ENCODE measurements at regions not wholly inside any gene's neighbourhood (a gene's known extent, or its start where the extent isn't known, plus 50 kb on each side); places are given as distances from the start of the nearest gene placed in this dataset.
"Not testable (repeated sequence)": the region's sequence is repeated elsewhere in the genome, so short reads cannot be mapped to it uniquely, and the experiment has no call there.

DNA sequence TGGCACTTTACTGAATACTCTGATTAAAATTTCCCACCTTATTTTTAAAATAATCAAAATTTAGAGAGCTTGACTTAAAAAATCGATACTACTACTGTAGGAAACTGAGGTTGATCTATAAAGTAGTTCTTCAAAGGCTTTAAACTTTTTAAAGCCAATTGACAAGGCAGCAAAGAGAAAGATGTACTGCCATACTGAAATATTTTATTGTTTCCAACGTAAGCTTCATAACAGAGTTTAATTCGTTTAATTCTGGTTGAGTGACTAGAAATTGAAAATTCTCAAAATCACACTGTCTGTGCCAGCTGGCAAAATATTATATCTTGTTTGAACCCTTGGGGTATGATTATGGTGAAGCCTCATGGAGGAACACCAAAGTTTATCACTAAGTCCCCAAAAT lies 207.6 kb downstream of the UNC5CL start:
- Histone ChIP-seq H3K36me3 (replicated peaks; ENCODE audit: insufficient read depth, low read length) (no peaks in the 10 kb centered on the region), H3K27ac (ENCODE audit: low read length) (no peak overlapping the region), H2AFZ (ENCODE audit: low read length) (no peak overlapping the region), H3K9ac (ENCODE audit: low read length) (no peak overlapping the region), H3K4me1 (ENCODE audit: low read length) (no peaks in the 10 kb centered on the region), H3K4me2 (ENCODE audit: low read depth, low read length) (no peak overlapping the region), H3F3A (ENCODE audit: insufficient read depth, low read length) (no peaks in the 10 kb centered on the region), H4K20me1 (ENCODE audit: insufficient read depth, low read length) (no peaks in the 10 kb centered on the region), H3K9me3 (replicated peaks; ENCODE audit: insufficient read depth, low read length) (no peaks in the 10 kb centered on the region), H3K4me3 (ENCODE audit: low read length) (no peak overlapping the region), H3K9me2 (replicated peaks; ENCODE audit: insufficient read depth, low read length) (no peaks in the 10 kb centered on the region), H3K79me2 (ENCODE audit: low read length) (no peaks in the 10 kb centered on the region), H3K27me3 (replicated peaks; ENCODE audit: insufficient read depth, low read length) (no peaks in the 10 kb centered on the region)
- TF ChIP-seq EZH2phosphoT487 (IDR thresholded peaks at IDR 0.05; ENCODE audit: low read length) (no peak), EZH2 (optimal IDR thresholded peaks at IDR 0.05; ENCODE audit: low read depth, low read length) (no peak)
- TF ChIP-seq, protein P1, sequence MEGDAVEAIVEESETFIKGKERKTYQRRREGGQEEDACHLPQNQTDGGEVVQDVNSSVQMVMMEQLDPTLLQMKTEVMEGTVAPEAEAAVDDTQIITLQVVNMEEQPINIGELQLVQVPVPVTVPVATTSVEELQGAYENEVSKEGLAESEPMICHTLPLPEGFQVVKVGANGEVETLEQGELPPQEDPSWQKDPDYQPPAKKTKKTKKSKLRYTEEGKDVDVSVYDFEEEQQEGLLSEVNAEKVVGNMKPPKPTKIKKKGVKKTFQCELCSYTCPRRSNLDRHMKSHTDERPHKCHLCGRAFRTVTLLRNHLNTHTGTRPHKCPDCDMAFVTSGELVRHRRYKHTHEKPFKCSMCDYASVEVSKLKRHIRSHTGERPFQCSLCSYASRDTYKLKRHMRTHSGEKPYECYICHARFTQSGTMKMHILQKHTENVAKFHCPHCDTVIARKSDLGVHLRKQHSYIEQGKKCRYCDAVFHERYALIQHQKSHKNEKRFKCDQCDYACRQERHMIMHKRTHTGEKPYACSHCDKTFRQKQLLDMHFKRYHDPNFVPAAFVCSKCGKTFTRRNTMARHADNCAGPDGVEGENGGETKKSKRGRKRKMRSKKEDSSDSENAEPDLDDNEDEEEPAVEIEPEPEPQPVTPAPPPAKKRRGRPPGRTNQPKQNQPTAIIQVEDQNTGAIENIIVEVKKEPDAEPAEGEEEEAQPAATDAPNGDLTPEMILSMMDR (IDR thresholded peaks at IDR 0.05; ENCODE audit: low read length): no peak
- no peak for DNase-seq

DNA sequence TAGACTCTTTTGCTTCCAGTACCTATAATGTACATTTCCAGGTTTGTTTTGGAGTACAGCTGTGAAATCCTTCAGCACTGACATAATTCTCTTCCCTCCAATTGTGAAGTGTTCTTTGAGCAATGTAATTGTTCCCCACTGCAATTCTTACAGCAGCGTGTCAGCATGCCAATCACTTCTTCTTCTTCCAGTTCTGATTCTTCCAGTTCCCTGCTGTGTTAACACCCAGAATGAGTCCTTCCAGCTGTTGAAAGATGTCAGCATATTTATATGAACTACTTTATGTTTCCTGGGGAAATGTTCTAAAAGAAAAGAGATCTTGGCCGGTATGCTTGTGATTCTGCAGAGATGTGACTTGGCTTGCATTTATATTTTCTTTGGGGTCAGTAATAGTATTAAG lies 213.9 kb downstream of the UNC5CL start:
- no peaks in the 10 kb centered on the region for H4K20me1 ChIP-seq (ENCODE audit: insufficient read depth, low read length)
- no peaks in the 10 kb centered on the region for H3K9me3 ChIP-seq (replicated peaks; ENCODE audit: insufficient read depth, low read length)
- H3K36me3 ChIP-seq (replicated peaks; ENCODE audit: insufficient read depth, low read length): no peaks in the 10 kb centered on the region
- TF ChIP-seq, protein P1 (IDR thresholded peaks at IDR 0.05; ENCODE audit: low read length): no peak
- TF ChIP-seq EZH2phosphoT487 (IDR thresholded peaks at IDR 0.05; ENCODE audit: low read length) (no peak), EZH2 (optimal IDR thresholded peaks at IDR 0.05; ENCODE audit: low read depth, low read length) (no peak)
- no peak overlapping the region for H3K4me3 ChIP-seq (ENCODE audit: low read length)
- no peaks in the 10 kb centered on the region for H3K4me1 ChIP-seq (ENCODE audit: low read length)
- H3K9ac ChIP-seq (ENCODE audit: low read length): no peak overlapping the region
- H2AFZ ChIP-seq (ENCODE audit: low read length): no peak overlapping the region
- no peak for DNase-seq
- no peaks in the 10 kb centered on the region for H3K27me3 ChIP-seq (replicated peaks; ENCODE audit: insufficient read depth, low read length)
- H3K27ac ChIP-seq (ENCODE audit: low read length): no peak overlapping the region
- no peak overlapping the region for H3K4me2 ChIP-seq (ENCODE audit: low read depth, low read length)
- H3F3A ChIP-seq (ENCODE audit: insufficient read depth, low read length): no peaks in the 10 kb centered on the region
- no peaks in the 10 kb centered on the region for H3K79me2 ChIP-seq (ENCODE audit: low read length)
- H3K9me2 ChIP-seq (replicated peaks; ENCODE audit: insufficient read depth, low read length): no peaks in the 10 kb centered on the region

DNA sequence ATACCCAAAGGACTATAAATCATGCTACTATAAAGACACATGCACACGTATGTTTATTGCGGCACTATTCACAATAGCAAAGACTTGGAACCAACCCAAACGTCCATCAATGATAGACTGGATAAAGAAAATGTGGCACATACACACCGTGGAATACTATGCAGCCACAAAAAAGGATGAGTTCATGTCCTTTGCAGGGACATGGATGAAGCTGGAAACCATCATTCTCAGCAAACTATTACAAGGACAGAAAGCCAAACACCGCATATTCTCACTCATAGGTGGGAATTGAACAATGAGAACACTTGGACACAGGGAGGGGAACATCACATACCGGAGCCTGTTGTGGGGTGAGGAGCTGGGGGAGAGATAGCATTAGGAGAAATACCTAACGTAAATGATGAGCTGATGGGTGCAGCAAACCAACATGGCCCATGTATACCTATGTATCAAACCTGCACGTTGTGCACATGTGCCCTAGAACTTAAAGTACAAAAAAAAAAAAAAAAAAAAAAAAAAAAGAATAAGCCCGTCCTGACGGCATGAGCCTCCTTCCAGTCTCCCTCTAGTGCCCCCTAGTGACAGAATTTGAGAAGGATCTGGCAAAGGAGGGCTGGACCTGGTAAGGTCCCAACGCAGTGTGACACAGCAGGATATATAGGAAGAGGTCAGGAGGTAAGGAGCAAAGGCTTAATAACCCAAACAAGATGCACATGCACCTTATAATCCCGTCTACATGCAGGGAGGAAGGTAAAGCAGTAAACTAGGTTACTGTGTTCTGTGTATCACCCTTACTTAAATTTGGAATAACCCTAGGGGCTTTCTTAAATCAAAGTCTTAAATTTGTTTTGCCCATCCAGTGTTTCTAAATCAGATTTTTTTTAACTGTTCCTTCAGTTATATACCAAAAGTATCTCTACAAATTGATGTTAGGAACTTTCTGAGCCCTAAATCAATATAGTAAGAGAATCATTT lies 214.8 kb downstream of the UNC5CL start:
- not testable (repeated sequence) for H3F3A ChIP-seq (ENCODE audit: insufficient read depth, low read length); H2AFZ ChIP-seq (ENCODE audit: low read length); H3K4me3 ChIP-seq (ENCODE audit: low read length); H3K9me3 ChIP-seq (replicated peaks; ENCODE audit: insufficient read depth, low read length); H4K20me1 ChIP-seq (ENCODE audit: insufficient read depth, low read length); H3K27ac ChIP-seq (ENCODE audit: low read length); H3K4me2 ChIP-seq (ENCODE audit: low read depth, low read length); H3K9ac ChIP-seq (ENCODE audit: low read length); H3K9me2 ChIP-seq (replicated peaks; ENCODE audit: insufficient read depth, low read length); H3K4me1 ChIP-seq (ENCODE audit: low read length); H3K27me3 ChIP-seq (replicated peaks; ENCODE audit: insufficient read depth, low read length); H3K36me3 ChIP-seq (replicated peaks; ENCODE audit: insufficient read depth, low read length); H3K79me2 ChIP-seq (ENCODE audit: low read length)
- TF ChIP-seq, protein P1 (IDR thresholded peaks at IDR 0.05; ENCODE audit: low read length): peak; percentile 48
- peak; percentile 53 for DNase-seq

All from MM.1S (cell line).